Mesodermal cell (in vitro differentiated cells): ENCODE measurements at regions not wholly inside any gene's neighbourhood (a gene's known extent, or its start where the extent isn't known, plus 50 kb on each side); places are given as distances from the start of the nearest gene placed in this dataset.

Experiments
- H3K27ac ChIP-seq: 2 replicates; pipeline ENCODE4 v1.7.0; 2013; ENCODE audit warnings: mild to moderate bottlenecking, low read depth, low read length, moderate library complexity; ENCODE audit not compliant: severe bottlenecking
- H3K36me3 ChIP-seq: 2 replicates; pipeline ENCODE4 v1.7.1; 2013; ENCODE audit warnings: mild to moderate bottlenecking, low read length, moderate library complexity; ENCODE audit not compliant: control insufficient read depth, insufficient read depth
- H3K4me1 ChIP-seq: one replicate; pipeline ENCODE4 v1.7.1; 2013; ENCODE audit warnings: mild to moderate bottlenecking, low read length; ENCODE audit not compliant: insufficient read depth, control insufficient read depth, poor library complexity, severe bottlenecking
- H3K4me3 ChIP-seq: 2 replicates; pipeline ENCODE4 v1.7.0; 2013; ENCODE audit warnings: low read length, control low read depth, mild to moderate bottlenecking; ENCODE audit not compliant: insufficient read depth, poor library complexity, severe bottlenecking; ENCODE audit errors: extremely low read depth
- H3K9me3 ChIP-seq: 2 replicates; pipeline ENCODE4 v1.7.1; 2013; ENCODE audit warnings: mild to moderate bottlenecking, low read length, moderate library complexity; ENCODE audit not compliant: control insufficient read depth
- WGBS, 2 experiments: methylation state at CpG; one replicate each; pipeline ENCODE4 v1.1.5; 2013; ENCODE audit warnings: missing lambda C conversion rate in 2 of 2; ENCODE audit not compliant: insufficient coverage in 2 of 2; 5-methylcytosine and 5-hydroxymethylcytosine counted together

- Histone ChIP-seq H3K4me1 (no peaks in the 10 kb centered on the region), H3K27ac (no peak overlapping the region), H3K4me3 (no peak overlapping the region), H3K36me3 (no peaks in the 10 kb centered on the region), H3K9me3 (no peaks in the 10 kb centered on the region)
- 84 to 85% methylated on average over 20 to 24 of the region's 25 CpGs for WGBS, 2 experiments
These were observed 149.3 kb upstream of the SHH start for GRCh38 chr7:155961241-155962190.

- WGBS, 2 experiments = 75 to 79% methylated on average over 11 to 12 of the region's 13 CpGs
- H3K36me3 ChIP-seq = no peaks in the 10 kb centered on the region
- H3K27ac ChIP-seq = no peak overlapping the region
- no peaks in the 10 kb centered on the region for H3K4me1 ChIP-seq
- no peak overlapping the region for H3K4me3 ChIP-seq
- no peaks in the 10 kb centered on the region for H3K9me3 ChIP-seq
These were observed 147.6 kb upstream of the SHH start for GRCh38 chr7:155959894-155960293.

- H3K9me3 ChIP-seq = no peaks in the 10 kb centered on the region
- WGBS, 2 experiments = 78 to 86% methylated on average over 4 to 12 of the region's 12 CpGs
- no peaks in the 10 kb centered on the region for H3K36me3 ChIP-seq
- peaks cover 6% of the 10 kb centered on the region for H3K4me1 ChIP-seq
- no peak overlapping the region for H3K27ac ChIP-seq
- no peak overlapping the region for H3K4me3 ChIP-seq
These were observed 144.7 kb upstream of the SHH start for GRCh38 chr7:155956977-155957376.

- no peak overlapping the region for H3K4me3 ChIP-seq
- H3K36me3 ChIP-seq = no peaks in the 10 kb centered on the region
- no peaks in the 10 kb centered on the region for H3K9me3 ChIP-seq
- no peak overlapping the region for H3K27ac ChIP-seq
- H3K4me1 ChIP-seq = peaks cover 14% of the 10 kb centered on the region
- 94 to 95% methylated on average over 4 to 5 of the region's 9 CpGs for WGBS, 2 experiments
These were observed 143.0 kb upstream of the SHH start for GRCh38 chr7:155955367-155955635.

GRCh38 chr7:155954550-155955366 is 142.5 kb upstream of the SHH start:
- Histone ChIP-seq H3K9me3 (no peaks in the 10 kb centered on the region), H3K4me3 (no peak overlapping the region), H3K27ac (no peak overlapping the region), H3K36me3 (no peaks in the 10 kb centered on the region), H3K4me1 (peaks cover 14% of the 10 kb centered on the region)
- 89 to 93% methylated on average over 14 to 19 of the region's 22 CpGs for WGBS, 2 experiments

GRCh38 chr7:155953781-155954549 is 141.7 kb upstream of the SHH start:
- WGBS, 2 experiments = 88 to 89% methylated on average over 12 to 17 of the region's 19 CpGs
- H3K36me3 ChIP-seq = no peaks in the 10 kb centered on the region
- no peak overlapping the region for H3K27ac ChIP-seq
- peaks cover 14% of the 10 kb centered on the region for H3K4me1 ChIP-seq
- no peak overlapping the region for H3K4me3 ChIP-seq
- H3K9me3 ChIP-seq = no peaks in the 10 kb centered on the region

GRCh38 chr7:155953501-155953778 is 141.2 kb upstream of the SHH start:
- Histone ChIP-seq H3K4me3 (no peak overlapping the region), H3K27ac (no peak overlapping the region), H3K4me1 (peaks cover 14% of the 10 kb centered on the region), H3K9me3 (no peaks in the 10 kb centered on the region), H3K36me3 (no peaks in the 10 kb centered on the region)
- WGBS, 2 experiments = 91 to 94% methylated on average over 3 to 5 of the region's 5 CpGs

- WGBS, 2 experiments = 74 to 82% methylated on average over 16 to 18 of the region's 21 CpGs
These were observed 139.4 kb upstream of the SHH start for GRCh38 chr7:155951554-155952158.

GRCh38 chr7:155950898-155951553 is 138.8 kb upstream of the SHH start:
- no peaks in the 10 kb centered on the region for H3K9me3 ChIP-seq
- 84 to 93% methylated on average over 13 of the region's 14 CpGs for WGBS, 2 experiments
- H3K36me3 ChIP-seq = no peaks in the 10 kb centered on the region
- peaks cover 23% of the 10 kb centered on the region for H3K4me1 ChIP-seq
- peak overlapping the region; percentile 97 for H3K27ac ChIP-seq
- no peak overlapping the region for H3K4me3 ChIP-seq

More at GRCh38 chr7:155951554-155952158, 139.4 kb upstream of the SHH start:
- H3K4me3 ChIP-seq = no peak overlapping the region
- peaks cover 22% of the 10 kb centered on the region for H3K4me1 ChIP-seq
- H3K36me3 ChIP-seq = no peaks in the 10 kb centered on the region
- H3K27ac ChIP-seq = peak overlapping the region; percentile 97
- H3K9me3 ChIP-seq = no peaks in the 10 kb centered on the region

- H3K4me1 ChIP-seq = peaks cover 23% of the 10 kb centered on the region
- 86 to 89% methylated on average over 6 of the region's 10 CpGs for WGBS, 2 experiments
These were observed 136.6 kb upstream of the SHH start for GRCh38 chr7:155948845-155949244.

More at GRCh38 chr7:155948845-155949244, 136.6 kb upstream of the SHH start:
- Histone ChIP-seq H3K36me3 (no peaks in the 10 kb centered on the region), H3K4me3 (no peak overlapping the region), H3K9me3 (no peaks in the 10 kb centered on the region), H3K27ac (no peak overlapping the region)
